A549 (cell line): ENCODE measurements at regions not wholly inside any gene's neighbourhood (a gene's known extent, or its start where the extent isn't known, plus 50 kb on each side); places are given as distances from the start of the nearest gene placed in this dataset.

ENCODE experiments used
- ATAC-seq, 2 experiments: fragments of 200-7000 bp in 1 of 2; fragments of >200 bp in 1 of 2; cut with Nextera tagmentation in 1 of 2; cut with Tn5 transposase in 1 of 2; 3 replicates each; pipeline versions ENCODE4 v1.8.0 to v1.9.1; 2018 to 2020; ENCODE audit warnings: mild to moderate bottlenecking in 1 of 2, moderate library complexity in 1 of 2
- CTCF ChIA-PET: fragments of 300-600 bp; sonication (Branson Sonifier 250); formaldehyde crosslinking; extraction: SDS; loops from one replicate; lab custom pipeline; 2021; ENCODE audit warnings: antibody characterized with exemption, inconsistent platforms; lab: Yijun Ruan, JAX
- POLR2A ChIA-PET: fragments of 350-600 bp; formaldehyde crosslinking; extraction: SDS; loops from one replicate; lab custom pipeline; 2021; ENCODE audit warnings: antibody characterized with exemption, inconsistent platforms; lab: Yijun Ruan, JAX
- DNase-seq, 2 experiments: peaks; one replicate each; pipeline versions ENCODE4 v3.0.0 to v3.0.0-alpha.2; 2011 to 2016; ENCODE audit warnings: low read depth in 1 of 2, low spot score in 1 of 2
- FAIRE-seq: peaks from 2 replicates; lab custom pipeline; 2011; peaks lifted over from hg19 to GRCh38; lab: Jason Lieb, UNC
- H3K27ac ChIP-seq, 2 experiments: fragments of >200 bp; sonication (Bioruptor Twin); formaldehyde crosslinking; 3 replicates each; pipeline ENCODE4 v1.5.1; 2016 to 2017
- H3K4me1 ChIP-seq: fragments of >200 bp; sonication (Bioruptor Twin); formaldehyde crosslinking; 3 replicates; pipeline ENCODE4 v1.6.1; 2016
- H3K4me2 ChIP-seq: fragments of >200 bp; sonication (Bioruptor Twin); formaldehyde crosslinking; 3 replicates; pipeline ENCODE4 v1.6.1; 2016
- H3K4me3 ChIP-seq: fragments of >200 bp; sonication (Bioruptor Twin); formaldehyde crosslinking; 3 replicates; pipeline ENCODE4 v1.5.1; 2016
- H3K9me3 ChIP-seq: fragments of >200 bp; sonication (Bioruptor Twin); formaldehyde crosslinking; 3 replicates; pipeline ENCODE4 v1.6.1; 2016
- CBX8 ChIP-seq: fragments of 200-600 bp; sonication (generic); IDR thresholded peaks from 2 replicates; pipeline ENCODE4 v1.6.1; 2016
- CEBPB ChIP-seq, 2 experiments: fragments of >200 bp in 1 of 2; sonication (Bioruptor Twin) in 1 of 2; formaldehyde crosslinking in 1 of 2; IDR thresholded peaks; 2 replicates each; pipeline ENCODE4 v1.6.1; 2012 to 2016
- CHD2 ChIP-seq: fragments of 150-350 bp; IDR thresholded peaks from 2 replicates; pipeline ENCODE4 v1.6.1; 2014; ENCODE audit warnings: low read length; ENCODE audit not compliant: partially characterized antibody
- CHD4 ChIP-seq: fragments of 200-600 bp; sonication (generic); IDR thresholded peaks from 2 replicates; pipeline ENCODE4 v1.6.1; 2016; ENCODE audit warnings: antibody characterized with exemption, mild to moderate bottlenecking, borderline replicate concordance
- EHF ChIP-seq: fragments of 250-450 bp; sonication (Bioruptor Pico); IDR thresholded peaks from 2 replicates; pipeline ENCODE4 v1.5.0; 2020; ENCODE audit warnings: mild to moderate bottlenecking
- ESRRA ChIP-seq: fragments of 150-350 bp; IDR thresholded peaks from 2 replicates; pipeline ENCODE4 v1.6.1; 2014; ENCODE audit warnings: mild to moderate bottlenecking, low read length, borderline replicate concordance
- FOSB ChIP-seq: fragments of 250-450 bp; sonication (Bioruptor Pico); IDR thresholded peaks from 2 replicates; pipeline ENCODE4 v1.5.0; 2020; ENCODE audit warnings: mild to moderate bottlenecking, moderate library complexity
- FOXS1 ChIP-seq: fragments of 250-450 bp; sonication (Bioruptor Pico); IDR thresholded peaks from 2 replicates; pipeline ENCODE4 v1.5.0; 2020; ENCODE audit warnings: mild to moderate bottlenecking, moderate library complexity
- HOXB13 ChIP-seq: fragments of 250-450 bp; sonication (Bioruptor Pico); IDR thresholded peaks from 2 replicates; pipeline ENCODE4 v1.5.0; 2020; ENCODE audit warnings: low read depth, mild to moderate bottlenecking, moderate library complexity
- JUNB ChIP-seq: fragments of >200 bp; sonication (Bioruptor Twin); formaldehyde crosslinking; IDR thresholded peaks from 2 replicates; pipeline ENCODE4 v1.6.1; 2016
- NPAS2 ChIP-seq: fragments of 250-450 bp; sonication (Bioruptor Pico); IDR thresholded peaks from 2 replicates; pipeline ENCODE4 v1.8.0; 2022; ENCODE audit warnings: mild to moderate bottlenecking, moderate library complexity, borderline replicate concordance
- POLR2A ChIP-seq: IDR thresholded peaks from 2 replicates; pipeline ENCODE4 v1.6.1; 2012; ENCODE audit warnings: mild to moderate bottlenecking, low read length
- POLR2AphosphoS2 ChIP-seq: conservative IDR thresholded peaks from 2 replicates; pipeline ENCODE4 v1.6.1; 2012; ENCODE audit warnings: low read length, improper control_type of control experiment, inconsistent platforms
- RARB ChIP-seq: fragments of 250-450 bp; sonication (Bioruptor Pico); IDR thresholded peaks from 2 replicates; pipeline ENCODE4 v1.8.0; 2021; ENCODE audit warnings: mild to moderate bottlenecking, moderate library complexity
- RCOR1 ChIP-seq: fragments of 150-350 bp; IDR thresholded peaks from 2 replicates; pipeline ENCODE4 v1.6.1; 2014; ENCODE audit warnings: antibody characterized with exemption, low read length, low read depth
- RFX5 ChIP-seq: fragments of 450-650 bp; IDR thresholded peaks from 2 replicates; pipeline ENCODE4 v1.7.1; 2014; ENCODE audit warnings: antibody characterized with exemption, mild to moderate bottlenecking, moderate library complexity
- RNF2 ChIP-seq: fragments of 200-600 bp; sonication (generic); IDR thresholded peaks from 2 replicates; pipeline ENCODE4 v1.6.1; 2016; ENCODE audit warnings: low read depth, mild to moderate bottlenecking, antibody characterized with exemption, moderate library complexity, borderline replicate concordance
- TFCP2L1 ChIP-seq: fragments of 250-450 bp; sonication (Bioruptor Pico); IDR thresholded peaks from 2 replicates; pipeline ENCODE4 v1.5.0; 2021; ENCODE audit warnings: mild to moderate bottlenecking
- ZFP36 ChIP-seq: fragments of 450-650 bp; IDR thresholded peaks from 2 replicates; pipeline ENCODE4 v1.6.1; 2014; ENCODE audit warnings: borderline replicate concordance; ENCODE audit not compliant: partially characterized antibody
- ZSCAN20 ChIP-seq: fragments of 250-450 bp; sonication (Bioruptor Pico); IDR thresholded peaks from 2 replicates; pipeline ENCODE4 v1.8.0; 2022; ENCODE audit warnings: mild to moderate bottlenecking, moderate library complexity
- WGBS: methylation state at CpG from one replicate; pipeline ENCODE4 v1.1.6; 2017; ENCODE audit errors: missing lambda C conversion rate; 5-methylcytosine and 5-hydroxymethylcytosine counted together
- TF ChIP-seq, protein P1 (sequence below): fragments of 450-650 bp; IDR thresholded peaks from 2 replicates; pipeline ENCODE4 v1.6.1; 2014; ENCODE audit warnings: antibody characterized with exemption
- TF ChIP-seq, protein P2 (sequence below): fragments of >200 bp; sonication (Bioruptor Twin); formaldehyde crosslinking; IDR thresholded peaks from 3 replicates; pipeline ENCODE4 v1.5.1; 2016
- TF ChIP-seq, protein P3 (sequence below): fragments of 200-600 bp; sonication (generic); IDR thresholded peaks from 2 replicates; pipeline ENCODE4 v1.6.1; 2016; ENCODE audit warnings: antibody characterized with exemption, mild to moderate bottlenecking, moderate library complexity

DNA sequence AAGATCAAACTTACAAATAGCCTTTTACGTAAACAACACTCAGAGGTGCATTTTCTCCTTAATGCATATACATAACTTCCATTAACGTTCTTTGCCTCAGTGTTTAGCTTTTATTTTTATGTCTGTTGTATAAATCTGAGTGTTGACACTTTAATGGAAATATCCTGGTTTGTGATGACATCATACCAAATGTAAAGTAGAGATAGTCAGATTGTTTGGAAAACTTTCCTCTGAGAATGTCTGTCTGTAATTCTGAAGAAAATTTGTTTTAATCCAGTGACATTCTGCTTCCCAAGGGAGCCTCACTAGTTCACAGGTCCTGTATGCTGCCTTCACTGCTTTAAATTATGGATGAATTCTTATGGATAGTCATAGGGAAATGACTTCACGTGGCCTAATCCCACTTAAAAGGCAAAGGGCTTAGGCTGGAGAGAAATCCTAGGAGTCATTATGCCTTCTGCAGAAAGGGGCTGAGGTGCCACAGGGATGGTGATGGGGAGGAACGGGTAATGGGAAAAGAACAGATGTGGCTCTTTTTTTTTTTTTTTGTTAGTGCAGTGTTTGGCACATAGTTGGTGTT lies 93.2 kb downstream of the DNAJB9 start:
- Histone ChIP-seq H3K4me1 (no peaks in the 10 kb centered on the region), H3K27ac (no peak overlapping the region), H3K9me3 (no peaks in the 10 kb centered on the region), H3K4me2 (no peak overlapping the region), H3K4me3 (no peak overlapping the region)
- ATAC-seq = no peak
- ChIA-PET CTCF (no interaction called here), POLR2A (no interaction called here)
- no peak for TF ChIP-seq HOXB13 (CRISPR knock-in tag)
- TF ChIP-seq ESRRA = no peak
- TF ChIP-seq, protein P1, sequence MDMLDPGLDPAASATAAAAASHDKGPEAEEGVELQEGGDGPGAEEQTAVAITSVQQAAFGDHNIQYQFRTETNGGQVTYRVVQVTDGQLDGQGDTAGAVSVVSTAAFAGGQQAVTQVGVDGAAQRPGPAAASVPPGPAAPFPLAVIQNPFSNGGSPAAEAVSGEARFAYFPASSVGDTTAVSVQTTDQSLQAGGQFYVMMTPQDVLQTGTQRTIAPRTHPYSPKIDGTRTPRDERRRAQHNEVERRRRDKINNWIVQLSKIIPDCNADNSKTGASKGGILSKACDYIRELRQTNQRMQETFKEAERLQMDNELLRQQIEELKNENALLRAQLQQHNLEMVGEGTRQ = no peak
- no peak for TF ChIP-seq FOXS1 (CRISPR knock-in tag)
- TF ChIP-seq TFCP2L1 (CRISPR knock-in tag) = no peak
- TF ChIP-seq JUNB = no peak
- TF ChIP-seq RFX5 = no peak
- TF ChIP-seq CHD4 = no peak
- TF ChIP-seq EHF (CRISPR knock-in tag) = no peak
- no peak for TF ChIP-seq RARB (CRISPR knock-in tag)
- no peak for TF ChIP-seq ZSCAN20 (CRISPR knock-in tag)
- TF ChIP-seq RCOR1 = no peak
- no peak for TF ChIP-seq NPAS2
- TF ChIP-seq, protein P2, sequence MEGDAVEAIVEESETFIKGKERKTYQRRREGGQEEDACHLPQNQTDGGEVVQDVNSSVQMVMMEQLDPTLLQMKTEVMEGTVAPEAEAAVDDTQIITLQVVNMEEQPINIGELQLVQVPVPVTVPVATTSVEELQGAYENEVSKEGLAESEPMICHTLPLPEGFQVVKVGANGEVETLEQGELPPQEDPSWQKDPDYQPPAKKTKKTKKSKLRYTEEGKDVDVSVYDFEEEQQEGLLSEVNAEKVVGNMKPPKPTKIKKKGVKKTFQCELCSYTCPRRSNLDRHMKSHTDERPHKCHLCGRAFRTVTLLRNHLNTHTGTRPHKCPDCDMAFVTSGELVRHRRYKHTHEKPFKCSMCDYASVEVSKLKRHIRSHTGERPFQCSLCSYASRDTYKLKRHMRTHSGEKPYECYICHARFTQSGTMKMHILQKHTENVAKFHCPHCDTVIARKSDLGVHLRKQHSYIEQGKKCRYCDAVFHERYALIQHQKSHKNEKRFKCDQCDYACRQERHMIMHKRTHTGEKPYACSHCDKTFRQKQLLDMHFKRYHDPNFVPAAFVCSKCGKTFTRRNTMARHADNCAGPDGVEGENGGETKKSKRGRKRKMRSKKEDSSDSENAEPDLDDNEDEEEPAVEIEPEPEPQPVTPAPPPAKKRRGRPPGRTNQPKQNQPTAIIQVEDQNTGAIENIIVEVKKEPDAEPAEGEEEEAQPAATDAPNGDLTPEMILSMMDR = no peak
- TF ChIP-seq FOSB (CRISPR knock-in tag) = no peak
- TF ChIP-seq ZFP36 = no peak
- TF ChIP-seq CHD2 = no peak
- TF ChIP-seq RNF2 = no peak
- WGBS = 10% methylated on average over 4 of the region's 4 CpGs
- DNase-seq = no peak
- peak; percentile 13 for FAIRE-seq

DNA sequence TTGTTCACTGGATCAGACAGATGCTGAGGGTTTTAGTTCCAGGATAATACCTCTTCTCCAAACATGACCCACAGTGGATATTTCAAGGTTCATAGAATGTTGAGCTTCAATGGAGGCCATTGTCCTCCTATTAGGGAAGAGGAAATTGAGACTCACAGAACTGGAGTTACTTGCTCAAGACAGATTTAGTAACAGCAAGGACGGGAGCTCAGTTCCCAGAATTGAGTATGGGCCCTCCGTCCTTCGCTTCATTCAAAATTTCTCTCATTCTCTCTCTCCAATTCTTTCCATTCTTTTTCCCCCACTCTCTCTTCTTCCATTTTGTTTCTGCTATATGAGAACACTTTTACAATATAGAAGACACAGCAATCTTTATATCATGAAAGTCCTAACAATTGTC lies 94.0 kb downstream of the DNAJB9 start:
- Histone ChIP-seq H3K4me1 (no peaks in the 10 kb centered on the region), H3K4me2 (no peak overlapping the region), H3K9me3 (no peaks in the 10 kb centered on the region), H3K4me3 (no peak overlapping the region)
- POLR2A ChIA-PET = no interaction called here
- FAIRE-seq (no peak), ATAC-seq (no peak)
- TF ChIP-seq, protein P3, sequence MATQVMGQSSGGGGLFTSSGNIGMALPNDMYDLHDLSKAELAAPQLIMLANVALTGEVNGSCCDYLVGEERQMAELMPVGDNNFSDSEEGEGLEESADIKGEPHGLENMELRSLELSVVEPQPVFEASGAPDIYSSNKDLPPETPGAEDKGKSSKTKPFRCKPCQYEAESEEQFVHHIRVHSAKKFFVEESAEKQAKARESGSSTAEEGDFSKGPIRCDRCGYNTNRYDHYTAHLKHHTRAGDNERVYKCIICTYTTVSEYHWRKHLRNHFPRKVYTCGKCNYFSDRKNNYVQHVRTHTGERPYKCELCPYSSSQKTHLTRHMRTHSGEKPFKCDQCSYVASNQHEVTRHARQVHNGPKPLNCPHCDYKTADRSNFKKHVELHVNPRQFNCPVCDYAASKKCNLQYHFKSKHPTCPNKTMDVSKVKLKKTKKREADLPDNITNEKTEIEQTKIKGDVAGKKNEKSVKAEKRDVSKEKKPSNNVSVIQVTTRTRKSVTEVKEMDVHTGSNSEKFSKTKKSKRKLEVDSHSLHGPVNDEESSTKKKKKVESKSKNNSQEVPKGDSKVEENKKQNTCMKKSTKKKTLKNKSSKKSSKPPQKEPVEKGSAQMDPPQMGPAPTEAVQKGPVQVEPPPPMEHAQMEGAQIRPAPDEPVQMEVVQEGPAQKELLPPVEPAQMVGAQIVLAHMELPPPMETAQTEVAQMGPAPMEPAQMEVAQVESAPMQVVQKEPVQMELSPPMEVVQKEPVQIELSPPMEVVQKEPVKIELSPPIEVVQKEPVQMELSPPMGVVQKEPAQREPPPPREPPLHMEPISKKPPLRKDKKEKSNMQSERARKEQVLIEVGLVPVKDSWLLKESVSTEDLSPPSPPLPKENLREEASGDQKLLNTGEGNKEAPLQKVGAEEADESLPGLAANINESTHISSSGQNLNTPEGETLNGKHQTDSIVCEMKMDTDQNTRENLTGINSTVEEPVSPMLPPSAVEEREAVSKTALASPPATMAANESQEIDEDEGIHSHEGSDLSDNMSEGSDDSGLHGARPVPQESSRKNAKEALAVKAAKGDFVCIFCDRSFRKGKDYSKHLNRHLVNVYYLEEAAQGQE = no peak
- TF ChIP-seq POLR2A = no peak
- TF ChIP-seq CEBPB (IDR thresholded peaks at IDR 0.05) = no peak
- TF ChIP-seq POLR2AphosphoS2 = no peak
- TF ChIP-seq CBX8 = no peak
- TF ChIP-seq FOXS1 (CRISPR knock-in tag) = no peak
- TF ChIP-seq, all 56 proteins: peak for 0
- CTCF ChIA-PET = no interaction called here
- H3K27ac ChIP-seq = no peak overlapping the region
- WGBS = 39% methylated on average over 3 of the region's 3 CpGs
- no peak for DNase-seq
